NCI-H2171 treated with DMSO at 0.1 percent for 48 hours (cell line): ENCODE measurements at regions not wholly inside any gene's neighbourhood (a gene's known extent, or its start where the extent isn't known, plus 50 kb on each side); places are given as distances from the start of the nearest gene placed in this dataset.

ENCODE experiments used
- DNase-seq: peaks from one replicate; lab custom pipeline; 2025; lab: John Stamatoyannopoulos, UW

DNA sequence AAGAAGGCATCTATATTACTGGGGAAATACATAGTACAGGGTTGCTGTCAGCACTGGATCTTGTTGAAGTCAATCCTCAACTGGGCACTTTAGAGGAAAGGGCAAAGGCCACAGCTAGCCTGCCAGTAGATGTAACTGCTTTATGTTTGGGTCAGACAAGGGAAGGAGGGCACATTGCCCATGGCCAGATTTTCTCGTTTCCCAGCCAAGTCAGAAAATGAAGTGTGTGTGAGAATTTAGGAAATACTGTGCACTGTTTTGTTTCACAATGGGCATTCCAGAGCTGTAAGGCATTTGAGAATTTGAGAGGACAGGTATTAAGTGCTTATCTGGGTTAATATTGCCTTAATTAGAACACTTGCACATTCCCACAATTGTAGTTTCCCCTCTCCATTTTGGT lies 183.9 kb upstream of the MCHR2 start:
- no peak for DNase-seq

- DNase-seq: no peak
These were observed 183.1 kb upstream of the MCHR2 start for GRCh38 chr6:100176951-100177710.

DNA sequence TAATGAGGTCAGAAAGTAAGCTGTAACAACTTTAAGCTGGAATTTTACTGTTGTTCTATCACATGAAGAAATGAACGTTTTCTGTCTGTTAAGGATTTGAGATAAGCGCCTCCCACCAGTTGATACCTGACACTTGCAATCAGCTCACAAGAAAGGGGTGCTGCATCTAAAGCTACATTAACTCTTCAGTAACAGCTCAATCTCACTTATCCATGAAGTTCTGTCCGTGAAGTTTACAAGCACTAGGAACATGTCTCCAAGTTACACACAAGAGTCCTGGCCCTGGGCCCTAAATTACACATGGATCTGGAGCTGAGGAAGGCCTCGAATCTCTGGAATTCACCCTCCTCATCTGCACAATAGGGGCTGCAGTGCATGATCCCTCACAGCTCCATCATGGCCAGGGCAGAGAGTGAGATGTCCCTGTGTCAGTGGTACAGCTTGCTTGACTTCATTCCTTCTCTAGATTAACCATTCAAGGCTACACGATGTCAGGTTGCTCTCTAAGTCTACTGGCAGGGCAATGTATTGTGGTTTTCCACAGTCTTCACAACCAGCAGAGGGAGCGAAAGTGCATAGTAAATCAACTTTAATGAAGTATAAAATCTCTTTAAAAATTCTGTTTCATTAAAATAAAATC lies 182.4 kb upstream of the MCHR2 start:
- DNase-seq: no peak

- no peak for DNase-seq
These were observed 181.8 kb upstream of the MCHR2 start for GRCh38 chr6:100175814-100176310.

DNA sequence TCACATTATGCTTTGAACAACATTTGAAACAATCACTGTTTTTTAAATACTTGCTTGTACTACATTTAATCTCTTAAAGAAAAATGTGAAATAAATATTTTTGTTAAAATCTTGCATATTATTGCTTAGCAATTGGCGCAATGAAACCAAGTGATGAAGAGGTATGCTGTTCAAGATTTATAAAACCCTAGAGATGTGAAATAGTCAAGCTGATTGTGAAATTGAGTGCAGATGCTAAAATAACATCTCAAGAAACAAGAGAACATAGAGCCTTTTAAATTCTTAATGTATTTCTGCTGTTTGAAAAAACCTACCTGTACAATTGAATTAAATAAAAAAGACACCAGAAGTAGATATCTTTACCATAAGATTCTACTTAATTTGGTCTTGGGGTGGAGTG lies 179.2 kb upstream of the MCHR2 start:
- DNase-seq: no peak

- DNase-seq: no peak
These were observed 178.3 kb upstream of the MCHR2 start for GRCh38 chr6:100172322-100172713.

DNA sequence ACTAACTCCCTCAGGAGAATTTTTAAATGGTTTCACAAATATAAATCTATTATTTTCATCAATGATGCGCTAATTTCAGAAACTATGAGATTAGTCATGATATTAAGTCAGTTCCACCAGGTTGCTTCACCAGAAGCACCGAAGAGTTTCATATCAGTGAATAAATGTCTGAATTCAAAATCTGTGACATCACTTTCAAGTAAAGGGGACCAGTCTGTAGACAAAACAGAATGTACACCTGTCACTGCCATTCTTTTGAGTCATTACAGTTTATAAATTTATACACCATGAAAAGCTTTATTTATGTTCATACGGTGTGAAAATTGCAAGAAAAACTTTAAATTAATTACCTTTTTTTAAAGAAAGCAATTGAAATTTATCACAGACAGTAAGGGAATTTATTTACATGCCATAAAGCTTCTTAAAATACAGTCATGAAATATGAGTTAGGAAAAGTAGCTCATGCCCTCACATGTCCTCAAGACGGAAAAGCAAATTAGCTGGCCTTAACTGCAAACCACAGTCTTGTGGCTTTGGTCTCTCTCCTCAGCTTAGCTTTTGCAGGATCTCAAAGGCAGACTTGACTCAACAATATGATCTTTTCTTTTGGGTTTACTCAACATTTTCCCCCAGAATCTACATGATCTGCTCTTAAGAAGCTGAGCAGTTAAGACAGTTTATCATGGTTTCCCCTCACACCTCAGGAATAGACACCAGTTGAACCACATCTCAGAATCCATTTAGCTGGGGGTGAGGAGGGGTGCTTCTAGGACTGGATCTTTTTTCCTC lies 177.7 kb upstream of the MCHR2 start:
- no peak for DNase-seq

DNA sequence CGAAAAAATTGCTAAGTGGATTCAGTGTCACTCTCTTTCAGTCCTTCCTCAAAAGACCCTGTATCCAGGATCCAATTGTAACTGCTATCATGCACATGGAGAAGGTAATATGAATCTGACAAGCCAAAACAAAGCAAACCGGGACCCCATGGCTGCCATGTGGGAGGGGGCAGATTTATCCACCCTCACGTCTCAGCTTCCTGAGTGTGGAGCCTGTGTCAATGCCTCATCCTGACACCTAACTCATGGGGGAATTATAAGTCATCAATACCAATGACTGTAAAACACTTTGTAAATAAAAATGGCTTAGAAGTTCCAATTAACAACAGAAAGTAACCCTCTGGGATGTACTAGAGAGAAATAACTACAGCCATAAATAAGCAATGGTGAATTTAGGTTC lies 174.1 kb upstream of the MCHR2 start:
- no peak for DNase-seq

GRCh38 chr6:100167585-100167984 lies 173.6 kb upstream of the MCHR2 start:
- no peak for DNase-seq

- no peak for DNase-seq
These were observed 172.9 kb upstream of the MCHR2 start for GRCh38 chr6:100166956-100167355.

DNA sequence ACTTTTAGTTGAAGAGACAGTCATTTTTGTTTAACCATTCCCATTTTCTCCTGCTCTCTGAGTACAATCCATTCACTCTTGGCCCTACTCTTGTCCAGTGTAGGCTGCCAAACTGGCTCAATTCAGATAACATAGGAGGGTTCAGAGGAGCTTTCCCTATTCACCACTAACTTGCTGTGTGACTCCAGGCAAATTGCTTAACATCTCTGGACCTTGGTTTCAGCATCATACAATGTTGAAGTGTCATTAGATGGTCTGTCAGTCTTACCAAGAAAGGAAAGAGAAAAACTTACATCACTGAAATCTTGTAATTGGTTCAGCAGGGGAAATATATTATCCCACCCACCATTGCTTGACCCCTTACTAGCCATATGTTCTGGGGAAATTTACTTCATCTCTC lies 171.4 kb upstream of the MCHR2 start:
- DNase-seq: no peak

DNA sequence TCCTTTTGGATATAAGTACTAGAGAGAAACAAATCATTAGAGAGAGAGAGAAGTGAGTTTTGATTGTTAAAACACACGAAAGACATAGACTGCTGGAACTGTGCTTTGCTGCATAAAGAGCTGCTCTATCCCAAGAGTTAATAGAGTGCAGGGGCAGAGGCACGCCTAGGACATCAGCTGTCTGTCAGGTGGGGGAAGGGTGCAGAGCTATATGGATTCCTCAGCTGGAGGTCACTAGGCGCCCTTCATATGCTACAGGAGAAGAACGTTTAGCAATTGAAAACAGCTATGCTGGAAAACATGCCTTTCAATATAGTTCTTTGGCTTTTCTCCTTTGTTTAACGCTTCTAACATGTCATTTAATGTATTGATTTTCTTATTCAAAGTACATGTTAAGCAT lies 169.0 kb upstream of the MCHR2 start:
- DNase-seq: no peak

DNA sequence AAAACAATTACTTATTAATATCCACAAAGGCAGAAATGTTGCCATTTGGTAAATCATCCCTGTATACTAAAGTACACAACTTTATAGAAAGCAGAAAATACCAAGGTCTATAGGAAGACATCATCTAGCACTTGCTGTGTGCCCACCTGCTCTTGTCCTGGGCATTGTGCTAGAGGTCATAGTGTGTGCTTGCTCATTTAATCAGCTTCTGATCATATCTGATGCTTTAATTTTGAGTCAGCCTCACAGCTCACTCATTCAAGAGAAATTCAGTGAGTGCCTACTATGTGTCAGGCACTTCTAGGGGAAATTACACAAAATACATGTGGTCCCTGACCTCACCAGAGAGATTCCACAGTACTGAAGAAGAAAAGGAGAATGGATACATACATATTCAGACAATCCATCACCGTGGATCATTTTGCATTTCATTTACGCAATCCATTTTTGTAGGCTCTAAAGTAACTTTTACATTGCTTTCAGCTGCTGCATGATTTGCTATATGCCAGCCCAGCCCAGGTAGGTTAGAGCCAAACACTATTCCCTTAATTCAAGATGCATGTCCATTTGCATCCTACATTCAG lies 167.9 kb upstream of the MCHR2 start:
- DNase-seq: no peak

GRCh38 chr6:100160930-100161329 lies 166.9 kb upstream of the MCHR2 start:
- DNase-seq: no peak

GRCh38 chr6:100155141-100155540 lies 161.1 kb upstream of the MCHR2 start:
- no peak for DNase-seq

- DNase-seq: no peak
These were observed 159.7 kb upstream of the MCHR2 start for GRCh38 chr6:100153636-100154275.

DNA sequence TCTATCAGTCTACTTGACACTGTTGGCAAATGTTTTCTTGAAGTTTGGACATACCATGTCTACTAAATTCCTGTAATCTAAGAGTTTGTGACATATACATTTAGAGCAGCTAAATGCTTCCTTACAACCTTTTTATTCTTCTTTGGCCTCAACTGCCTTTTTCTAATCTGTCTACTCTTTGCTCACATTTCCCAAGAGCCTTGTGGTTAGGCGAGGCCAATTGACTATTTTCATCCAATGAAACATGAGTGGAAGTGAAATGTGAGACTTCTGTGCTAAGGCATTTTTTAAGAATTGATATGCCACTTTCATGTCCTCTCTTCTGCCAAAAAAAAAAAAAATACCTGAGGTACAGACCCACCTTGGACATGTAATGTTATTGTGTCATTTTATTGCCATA lies 158.2 kb upstream of the MCHR2 start:
- DNase-seq: no peak

- no peak for DNase-seq
These were observed 151.0 kb upstream of the MCHR2 start for GRCh38 chr6:100144991-100145390.

GRCh38 chr6:100138346-100139022 lies 144.5 kb upstream of the MCHR2 start:
- no peak for DNase-seq

DNA sequence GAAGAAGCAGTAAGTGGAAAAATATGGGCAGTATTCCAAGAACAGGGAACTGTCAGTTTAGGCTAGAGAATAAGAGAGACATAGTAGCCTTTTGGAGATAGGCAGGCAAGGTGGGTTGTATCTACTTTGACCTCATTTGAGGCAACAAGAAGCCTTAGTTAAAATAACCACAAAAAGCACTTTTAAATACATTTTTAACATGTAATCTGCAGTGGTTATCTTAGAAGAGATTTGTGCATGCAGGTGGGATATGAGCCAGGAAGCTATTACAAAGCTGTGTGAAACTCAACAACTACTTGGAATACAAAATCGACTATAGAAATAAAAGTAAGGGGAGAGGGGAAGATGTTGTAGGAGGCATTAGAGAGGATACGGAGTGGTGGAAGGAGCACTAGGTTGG lies 143.7 kb upstream of the MCHR2 start:
- no peak for DNase-seq

- DNase-seq: no peak
These were observed 142.6 kb upstream of the MCHR2 start for GRCh38 chr6:100136590-100136989.
